ENCODE measurements at regions not wholly inside any gene's neighbourhood (a gene's known extent, or its start where the extent isn't known, plus 50 kb on each side); places are given as distances from the start of the nearest gene placed in this dataset.

DNA sequence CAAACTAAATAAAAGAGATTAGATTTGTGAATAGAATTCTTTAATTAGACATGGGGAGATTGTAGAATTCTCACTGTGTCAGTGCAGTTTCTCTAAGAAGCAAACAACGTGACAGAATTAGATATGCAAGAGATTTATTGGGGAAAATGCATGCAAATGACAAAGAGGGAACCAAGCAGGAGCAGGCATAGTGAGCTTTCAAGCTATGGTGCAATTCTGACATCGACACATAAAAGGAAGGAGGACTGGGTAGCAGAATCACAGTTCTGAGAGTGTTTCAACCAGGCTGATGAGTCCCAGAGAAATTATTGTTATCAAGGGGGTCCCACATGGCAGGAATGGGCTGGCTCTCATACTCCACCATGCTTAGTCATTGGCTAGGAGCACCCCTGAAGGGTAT is 338.4 kb downstream of the FIGN start:
- in situ Hi-C loops (cut with HindIII; ENCODE audit: low pct_unique_long_range_greater_than_20kb, low sequenced_read_pairs) = no loop called here
- DNase-seq (ENCODE audit: low read depth, low spot score) = no peak

DNA sequence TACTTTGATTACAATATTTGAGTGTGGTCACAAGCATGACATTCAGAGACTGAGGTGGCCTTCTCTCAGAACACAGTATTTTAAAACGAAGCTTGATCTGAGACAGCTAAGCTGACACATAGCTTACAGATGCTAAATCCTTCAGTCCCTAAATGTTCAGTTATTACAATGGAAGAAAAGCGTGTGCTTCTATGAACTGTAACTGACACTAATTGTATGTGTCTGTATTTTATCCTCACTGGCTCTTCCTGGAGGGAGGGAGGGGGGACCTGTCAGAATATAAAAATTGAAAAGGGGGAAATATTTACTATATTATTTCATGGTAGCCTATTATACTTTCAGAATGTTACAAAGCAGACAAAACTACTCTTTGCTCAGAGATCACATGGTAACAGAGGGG is 340.2 kb downstream of the FIGN start:
- in situ Hi-C loops (cut with HindIII; ENCODE audit: low pct_unique_long_range_greater_than_20kb, low sequenced_read_pairs) = no loop called here
- DNase-seq (ENCODE audit: low read depth, low spot score) = no peak

DNA sequence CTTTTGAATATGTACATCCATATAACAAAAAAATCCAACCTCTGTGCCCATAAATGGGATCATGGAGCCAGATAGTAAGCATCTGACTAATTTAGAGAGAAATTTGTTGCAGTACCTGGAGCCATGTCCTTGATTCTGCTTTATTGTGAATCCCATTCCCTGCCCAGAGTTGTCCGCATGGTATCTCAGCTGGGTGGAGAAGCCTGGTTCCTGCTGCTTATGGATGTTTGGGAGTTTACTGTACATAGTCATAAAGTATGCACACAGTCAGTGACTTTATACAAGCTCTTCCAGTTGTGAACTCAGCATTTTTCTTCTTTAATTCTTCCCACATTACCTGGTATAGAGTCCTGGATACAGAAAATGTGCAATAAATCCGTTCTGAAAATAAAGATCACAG is 346.0 kb downstream of the FIGN start:
- in situ Hi-C loops (cut with HindIII; ENCODE audit: low pct_unique_long_range_greater_than_20kb, low sequenced_read_pairs) = no loop called here
- no peak for DNase-seq (ENCODE audit: low read depth, low spot score)

DNA sequence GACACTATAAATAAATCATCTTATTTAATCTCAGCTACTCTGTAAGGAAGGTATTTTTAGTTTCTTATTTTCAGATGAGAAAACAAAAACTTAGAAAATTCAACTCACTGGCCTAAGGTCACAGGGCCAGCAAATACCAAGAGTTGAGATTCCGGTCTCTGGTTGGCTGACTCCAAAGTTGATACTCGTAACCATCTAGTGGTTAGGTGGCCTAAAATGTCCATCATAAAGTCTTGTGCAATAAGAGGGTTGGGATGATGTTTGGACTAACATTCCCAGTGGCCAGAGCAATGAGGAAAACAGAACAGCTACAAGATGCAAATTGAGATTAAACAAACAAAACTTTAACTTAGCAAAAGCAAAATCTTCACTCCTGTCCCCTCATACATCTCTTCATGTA is 360.3 kb downstream of the FIGN start:
- in situ Hi-C loops (cut with HindIII; ENCODE audit: low pct_unique_long_range_greater_than_20kb, low sequenced_read_pairs) = no loop called here
- no peak for DNase-seq (ENCODE audit: low read depth, low spot score)

DNA sequence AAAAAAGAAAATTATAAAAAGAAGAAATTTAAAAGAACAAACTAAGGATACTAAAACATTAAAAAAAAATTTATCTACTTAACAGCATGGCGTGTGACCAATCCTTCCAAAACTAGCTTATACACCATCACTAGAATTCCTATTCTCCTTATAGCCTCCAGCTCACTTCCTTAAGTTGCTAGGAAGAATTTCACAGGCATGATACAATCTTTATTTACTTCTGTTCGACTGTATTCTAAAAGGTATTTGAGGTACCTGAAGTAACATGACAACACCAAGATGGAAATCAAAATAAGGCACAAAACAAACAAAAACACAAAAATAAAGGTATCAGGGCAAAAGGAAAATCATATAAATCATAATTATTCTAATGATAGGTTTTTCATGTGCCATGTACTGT is 360.7 kb downstream of the FIGN start:
- no peak for DNase-seq (ENCODE audit: low read depth, low spot score)
- in situ Hi-C loops (cut with HindIII; ENCODE audit: low pct_unique_long_range_greater_than_20kb, low sequenced_read_pairs) = no loop called here

DNA sequence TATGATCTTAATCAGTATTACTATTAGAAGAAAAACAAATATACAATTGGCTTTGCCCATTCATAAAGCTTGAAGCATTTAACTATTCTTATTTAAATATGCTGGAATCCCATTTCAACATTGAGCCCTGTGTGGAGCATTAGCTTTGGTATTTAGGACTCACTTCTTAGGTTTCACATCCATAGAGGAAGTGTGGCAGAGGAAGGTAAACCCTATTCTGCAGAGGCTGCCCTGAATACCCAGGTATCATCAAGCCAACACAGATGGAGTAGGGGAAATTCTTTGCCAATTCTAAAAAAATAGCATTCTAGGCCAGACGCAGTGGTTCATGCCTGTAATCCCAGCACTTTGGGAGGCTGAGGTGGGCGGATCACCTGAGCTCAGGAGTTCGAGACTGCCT is 361.5 kb downstream of the FIGN start:
- in situ Hi-C loops (cut with HindIII; ENCODE audit: low pct_unique_long_range_greater_than_20kb, low sequenced_read_pairs) = no loop called here
- no peak for DNase-seq (ENCODE audit: low read depth, low spot score)

DNA sequence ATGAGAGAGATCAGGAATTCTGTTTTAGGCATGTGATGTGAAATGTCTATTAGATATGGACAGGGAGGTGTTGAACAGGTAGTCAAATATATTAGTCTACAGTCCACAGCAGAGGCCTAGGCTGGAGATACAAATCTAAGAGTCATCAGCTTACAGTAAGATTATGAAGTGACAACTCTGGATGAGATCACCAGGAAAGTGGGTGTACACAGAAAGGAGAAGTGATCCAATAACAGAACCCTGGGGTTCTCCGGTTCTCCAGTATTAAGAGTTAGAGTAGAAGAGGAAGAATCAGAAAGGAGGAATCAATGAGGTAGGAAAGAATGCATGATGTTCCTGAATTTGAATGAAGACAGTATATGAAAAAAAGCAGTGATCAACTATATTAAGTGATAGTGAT is 362.3 kb downstream of the FIGN start:
- in situ Hi-C loops (cut with HindIII; ENCODE audit: low pct_unique_long_range_greater_than_20kb, low sequenced_read_pairs) = no loop called here
- no peak for DNase-seq (ENCODE audit: low read depth, low spot score)

DNA sequence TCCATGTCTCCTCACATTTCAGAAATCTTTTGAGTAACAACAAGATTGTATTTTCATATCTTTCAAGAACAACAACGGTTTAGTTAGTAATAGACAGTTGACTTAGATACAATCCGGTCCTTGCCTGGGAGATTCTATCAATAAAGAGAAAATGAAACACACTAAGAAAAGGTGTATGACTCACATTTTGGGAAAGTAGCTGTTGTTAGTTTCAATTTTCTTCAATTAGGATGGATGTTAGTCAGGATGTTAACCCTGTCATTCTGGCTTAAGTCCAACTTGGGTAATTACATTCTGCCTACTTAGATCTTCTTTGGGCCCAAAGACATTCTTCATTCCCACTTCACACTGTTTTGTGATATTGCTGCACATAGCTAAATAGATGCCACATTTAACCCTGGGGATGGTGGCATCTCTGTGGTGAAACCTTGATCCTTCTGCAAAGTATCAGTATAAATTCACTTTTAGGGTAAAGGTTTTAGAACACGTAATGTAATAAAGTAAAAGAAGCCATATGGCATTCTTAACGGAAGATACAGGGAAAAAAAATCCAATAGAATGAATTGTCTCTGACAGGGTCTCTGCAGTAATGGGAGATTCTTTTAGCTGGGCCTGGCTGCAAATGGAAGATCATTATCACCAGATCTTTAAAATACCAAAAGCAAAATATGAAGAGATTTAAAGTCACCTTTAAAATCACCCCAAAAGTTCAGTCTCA is 365.5 kb downstream of the FIGN start:
- DNase-seq (ENCODE audit: low read depth, low spot score) = no peak
- in situ Hi-C loops (cut with HindIII; ENCODE audit: low pct_unique_long_range_greater_than_20kb, low sequenced_read_pairs) = no loop called here

DNA sequence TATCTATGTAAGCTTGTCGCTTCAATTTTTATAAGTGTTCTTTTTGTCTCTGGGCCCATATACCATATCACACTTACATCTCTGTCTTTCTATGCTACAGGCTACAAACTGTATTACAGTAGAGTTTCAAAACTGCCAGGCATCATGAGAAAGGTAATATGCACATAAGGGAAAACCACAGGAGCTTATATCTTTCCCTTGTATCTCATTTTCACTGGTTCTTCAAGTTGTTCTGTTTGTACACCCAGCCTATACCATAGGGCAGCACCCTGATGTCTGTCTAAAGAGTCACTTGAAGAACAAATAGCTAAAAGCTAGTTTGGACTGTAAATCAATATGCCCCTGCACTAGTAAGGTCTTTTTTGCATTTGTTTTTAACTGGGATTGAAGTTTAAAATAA is 366.7 kb downstream of the FIGN start:
- in situ Hi-C loops (cut with HindIII; ENCODE audit: low pct_unique_long_range_greater_than_20kb, low sequenced_read_pairs) = no loop called here
- DNase-seq (ENCODE audit: low read depth, low spot score) = no peak

DNA sequence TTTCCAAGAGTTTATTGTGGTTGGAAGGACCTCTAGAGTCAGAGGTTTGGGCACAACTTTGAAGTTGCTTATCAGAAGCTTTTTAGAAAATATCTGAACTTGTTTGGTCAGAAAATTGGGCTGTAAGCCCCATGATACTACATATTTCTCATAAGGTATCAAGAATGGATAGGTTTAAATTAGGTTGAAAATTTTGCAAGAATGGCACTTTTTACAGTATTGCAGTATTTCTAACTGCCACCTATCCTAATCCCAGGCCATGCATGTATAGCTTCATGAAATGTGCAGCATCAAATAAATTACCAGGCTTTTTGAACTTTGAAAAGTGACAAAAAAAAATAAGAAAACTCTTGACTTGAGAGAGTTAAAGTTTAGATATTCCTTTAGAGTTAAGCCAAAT is 367.2 kb downstream of the FIGN start:
- no peak for DNase-seq (ENCODE audit: low read depth, low spot score)
- in situ Hi-C loops (cut with HindIII; ENCODE audit: low pct_unique_long_range_greater_than_20kb, low sequenced_read_pairs) = no loop called here

DNA sequence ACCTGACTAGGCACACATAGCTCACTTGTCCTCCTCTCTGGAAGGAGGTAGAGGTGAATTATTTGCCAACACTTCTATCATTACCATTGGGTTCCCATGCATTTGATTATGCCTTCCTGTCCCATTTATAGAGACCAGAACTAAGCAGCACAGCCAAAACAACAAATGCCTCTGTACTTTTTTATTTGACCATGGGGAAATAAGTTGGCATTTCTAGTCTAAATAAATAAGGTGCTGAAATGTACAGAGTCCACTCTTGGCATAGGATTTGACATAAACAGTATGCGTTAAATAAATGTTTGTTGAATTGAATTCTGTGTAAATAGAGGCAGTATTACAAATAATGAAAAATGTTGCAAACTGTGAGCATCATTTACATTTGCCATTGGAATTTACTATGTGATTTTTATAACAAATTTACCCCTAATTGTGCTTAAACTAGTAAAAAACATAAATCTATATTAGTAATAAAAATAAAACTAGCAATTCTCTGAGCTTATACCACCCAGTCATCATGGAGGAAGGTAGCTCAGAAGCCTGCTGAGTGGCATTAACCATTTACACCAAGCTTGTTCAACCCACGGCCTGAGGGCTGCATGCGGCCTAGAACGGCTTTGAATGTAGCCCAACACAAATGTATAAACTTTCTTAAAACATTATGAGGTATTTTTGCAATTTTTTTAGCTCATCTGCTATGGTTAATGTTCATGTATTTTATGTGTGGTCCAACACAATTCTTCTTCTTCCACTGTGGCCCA is 367.8 kb downstream of the FIGN start:
- no peak for DNase-seq (ENCODE audit: low read depth, low spot score)

DNA sequence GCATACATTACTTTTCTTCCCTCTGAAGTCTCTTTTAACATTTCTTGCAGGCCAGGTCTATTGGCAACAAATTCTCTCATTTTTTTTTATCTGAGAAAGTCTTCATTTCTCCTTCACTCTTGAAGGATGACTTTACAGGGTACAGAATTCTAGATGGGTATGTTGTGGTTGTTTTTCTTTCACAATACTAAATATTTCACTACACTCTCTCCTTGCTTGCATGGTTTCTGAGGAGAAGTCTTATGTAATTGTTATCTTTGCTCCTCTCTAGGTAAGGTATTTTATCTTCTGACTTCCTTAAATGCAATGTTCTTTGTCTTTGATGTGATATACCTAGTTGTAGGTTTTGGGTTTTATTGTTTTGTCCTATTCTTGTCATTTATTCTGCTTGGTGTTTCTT is 371.1 kb downstream of the FIGN start:
- no peak for DNase-seq (ENCODE audit: low read depth, low spot score)
- in situ Hi-C loops (cut with HindIII; ENCODE audit: low pct_unique_long_range_greater_than_20kb, low sequenced_read_pairs) = no loop called here

More for the DNA sequence above, 367.8 kb downstream of the FIGN start:
- in situ Hi-C loops (cut with HindIII; ENCODE audit: low pct_unique_long_range_greater_than_20kb, low sequenced_read_pairs) = no loop called here

DNA sequence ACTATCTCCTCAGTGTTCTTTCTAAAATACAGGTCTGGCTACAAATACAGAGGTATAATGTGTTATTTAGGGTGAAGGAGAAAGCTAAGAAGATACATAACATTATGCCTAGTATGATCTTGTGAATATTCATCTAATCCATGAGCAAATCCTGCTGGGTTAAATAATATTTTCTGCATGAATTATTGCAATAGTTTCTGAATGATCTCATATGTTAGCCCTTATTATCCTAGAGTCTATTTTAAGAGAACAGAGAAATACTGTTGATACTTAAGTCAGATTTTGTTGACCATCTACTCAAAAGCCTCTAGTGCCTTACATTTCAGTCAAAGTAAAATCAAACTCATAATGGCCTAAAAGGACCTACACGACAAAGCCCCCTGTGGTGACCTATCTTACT is 382.3 kb downstream of the FIGN start:
- DNase-seq (ENCODE audit: low read depth, low spot score) = no peak
- in situ Hi-C loops (cut with HindIII; ENCODE audit: low pct_unique_long_range_greater_than_20kb, low sequenced_read_pairs) = no loop called here

DNA sequence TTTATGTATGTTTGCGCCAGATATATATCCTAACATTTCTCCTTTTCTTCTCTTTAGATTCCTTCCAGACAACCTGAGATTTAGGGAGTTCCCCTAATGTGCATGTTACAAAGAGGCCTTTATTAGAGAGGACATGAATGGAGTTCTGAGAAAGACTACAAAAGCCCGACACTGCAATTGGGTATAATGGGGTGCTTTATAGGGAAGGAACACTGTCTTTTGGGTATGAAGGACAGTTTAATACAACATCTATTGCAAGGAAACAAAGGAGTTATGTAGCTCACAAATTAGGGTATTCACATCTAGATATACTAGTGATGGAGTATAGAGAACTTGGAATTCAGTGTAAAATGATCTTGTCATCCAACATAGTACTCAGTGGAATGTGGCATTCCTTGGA is 383.8 kb downstream of the FIGN start:
- peak; percentile 73 for DNase-seq (ENCODE audit: low read depth, low spot score)
- in situ Hi-C loops (cut with HindIII; ENCODE audit: low pct_unique_long_range_greater_than_20kb, low sequenced_read_pairs) = no loop called here

DNA sequence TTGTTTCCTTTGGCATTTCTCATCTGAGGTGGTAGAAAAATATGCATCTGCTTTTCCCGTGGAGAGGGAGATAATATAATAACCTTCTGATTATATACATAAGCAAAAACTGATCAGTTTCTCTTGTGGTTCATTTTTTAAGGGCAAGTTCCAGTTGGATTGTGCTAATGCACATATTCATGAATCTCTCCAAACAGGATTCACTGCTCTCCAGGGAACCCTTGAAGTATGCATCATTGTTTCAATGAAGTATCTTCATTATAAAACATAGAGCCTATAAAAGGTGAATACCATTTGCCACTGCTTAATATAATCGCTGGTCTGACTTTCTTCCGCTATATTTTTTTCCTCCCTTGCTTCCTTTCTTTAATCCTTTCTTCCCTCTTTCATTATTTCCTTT is 384.7 kb downstream of the FIGN start:
- DNase-seq (ENCODE audit: low read depth, low spot score) = peak; percentile 49
- in situ Hi-C loops (cut with HindIII; ENCODE audit: low pct_unique_long_range_greater_than_20kb, low sequenced_read_pairs) = no loop called here

DNA sequence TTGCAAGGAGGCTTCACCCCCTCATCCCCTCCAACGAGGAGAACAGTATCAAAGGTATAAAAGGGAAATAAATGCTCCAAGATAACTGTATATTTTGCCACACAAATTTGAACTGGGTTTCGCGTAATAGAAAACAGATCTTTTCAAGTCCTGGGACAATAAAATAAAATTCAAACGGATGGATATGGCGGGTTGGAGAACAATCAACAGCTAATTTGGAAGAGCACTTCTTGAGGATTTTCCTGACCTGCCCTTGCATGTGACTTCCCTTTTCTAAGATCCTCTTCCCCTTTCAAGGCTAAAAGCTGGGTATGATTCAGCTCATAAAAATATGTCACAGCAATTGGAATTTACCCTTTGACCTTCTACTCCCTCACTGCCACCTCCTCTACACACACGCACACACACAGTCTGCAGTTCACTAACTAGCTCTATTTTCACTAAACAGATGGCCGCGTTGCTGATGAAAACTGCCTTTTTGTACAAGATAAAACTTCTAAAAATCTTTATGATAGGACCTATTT is 386.9 kb downstream of the FIGN start:
- in situ Hi-C loops (cut with HindIII; ENCODE audit: low pct_unique_long_range_greater_than_20kb, low sequenced_read_pairs) = no loop called here
- peak; percentile 54 for DNase-seq (ENCODE audit: low read depth, low spot score)

DNA sequence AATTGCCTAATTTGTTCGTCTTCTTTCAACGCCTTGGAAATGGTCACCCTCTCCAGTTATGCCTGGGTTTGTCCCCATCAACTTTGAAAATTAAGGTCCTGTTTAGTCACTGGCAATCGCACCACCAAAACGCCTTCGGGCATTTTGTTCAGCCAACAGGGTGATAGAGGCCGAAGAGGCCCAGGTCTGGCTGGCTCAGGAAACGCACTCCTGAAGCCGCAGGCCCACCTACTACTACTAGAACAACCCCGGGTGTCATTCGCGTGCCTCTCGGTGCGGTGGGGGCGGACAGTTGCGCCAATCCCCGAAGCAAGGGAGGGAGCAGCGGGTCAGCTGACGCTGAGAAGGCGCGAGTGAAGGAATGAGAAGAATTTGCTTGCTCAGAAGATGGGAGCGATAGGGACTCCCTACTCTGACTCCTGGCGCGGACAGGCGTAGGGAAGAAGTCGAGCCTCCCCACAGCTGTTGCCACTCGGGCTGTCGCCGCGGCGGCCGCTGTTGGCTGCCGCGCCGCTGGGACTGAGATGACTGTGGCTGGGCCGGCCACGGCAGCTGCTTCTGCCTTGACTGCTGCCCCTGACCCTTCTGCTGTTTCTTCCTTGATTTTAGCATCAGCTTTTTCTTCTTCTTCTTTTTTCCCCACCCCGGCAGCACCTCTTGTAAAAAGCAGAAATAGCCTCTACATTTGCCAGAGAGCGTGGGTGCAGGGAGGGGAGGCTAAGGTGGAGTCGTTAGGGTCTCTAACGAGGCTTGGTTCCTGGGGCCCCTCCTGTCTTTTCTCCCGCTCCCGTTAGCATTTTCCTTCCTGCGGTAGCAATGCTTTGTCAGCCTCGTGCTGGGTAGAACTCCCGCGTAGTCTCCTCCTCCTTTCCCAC is 387.6 kb downstream of the FIGN start:
- in situ Hi-C loops (cut with HindIII; ENCODE audit: low pct_unique_long_range_greater_than_20kb, low sequenced_read_pairs) = no loop called here
- peak; percentile 65 for DNase-seq (ENCODE audit: low read depth, low spot score)

Data from SK-MEL-5 (cell line).